ENCODE measurements at regions not wholly inside any gene's neighbourhood (a gene's known extent, or its start where the extent isn't known, plus 50 kb on each side); places are given as distances from the start of the nearest gene placed in this dataset.

DNA sequence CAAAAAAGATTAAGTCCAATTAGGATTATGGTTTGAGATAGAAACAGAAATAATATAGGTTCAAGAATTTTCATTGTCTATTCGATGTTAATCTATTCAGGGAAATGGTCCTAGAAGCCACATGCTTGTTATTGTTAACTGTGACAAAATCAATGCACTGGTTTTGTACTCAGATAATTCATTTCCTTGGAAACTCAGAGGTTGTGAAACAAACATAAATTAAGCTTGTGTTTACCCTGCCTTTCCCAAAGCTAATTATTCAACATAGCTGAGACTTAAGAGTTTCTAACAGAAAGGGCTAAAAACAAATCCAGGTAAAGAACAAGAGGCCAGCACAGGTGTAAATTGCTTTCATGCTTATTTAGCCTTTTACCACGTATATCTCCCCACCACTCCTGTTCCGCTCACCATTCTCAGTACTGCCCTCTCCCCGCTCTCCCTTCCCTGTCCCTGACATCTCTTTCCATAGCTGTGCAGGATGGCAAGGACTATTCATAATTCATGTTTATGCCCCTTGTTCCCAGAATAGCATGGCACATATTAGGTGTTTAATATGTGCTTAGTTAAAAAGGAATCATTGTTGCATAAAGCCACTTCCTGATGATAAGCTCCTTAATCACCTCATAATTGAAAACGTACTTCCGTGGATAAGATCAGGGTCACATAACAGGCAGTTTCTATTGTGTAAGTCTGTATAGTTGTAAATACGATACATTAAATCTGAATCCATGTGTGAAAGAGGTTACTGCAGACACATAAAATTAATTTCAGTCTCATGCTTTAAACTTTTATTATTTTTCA, 131.8 kb upstream of the USP15 start:
- H3K4me3 Mint-ChIP-seq, result no peak overlapping the region
- H3K36me3 Mint-ChIP-seq, result no peaks in the 10 kb centered on the region
- DNase-seq (ENCODE audit: low spot score) (no peak), ATAC-seq (0 out of 2 replicates have a peak, but pooled peaks have one; percentile 20)
- no peaks in the 10 kb centered on the region for H3K9me3 Mint-ChIP-seq
- CTCF ChIA-PET, result no interaction called here
- H3K27ac Mint-ChIP-seq, result 0 out of 2 replicates have a peak overlapping the region, but pooled peaks have one; percentile 68
- no peaks in the 10 kb centered on the region for H3K27me3 Mint-ChIP-seq (ENCODE audit: low read depth)
- TF ChIP-seq, protein P1, sequence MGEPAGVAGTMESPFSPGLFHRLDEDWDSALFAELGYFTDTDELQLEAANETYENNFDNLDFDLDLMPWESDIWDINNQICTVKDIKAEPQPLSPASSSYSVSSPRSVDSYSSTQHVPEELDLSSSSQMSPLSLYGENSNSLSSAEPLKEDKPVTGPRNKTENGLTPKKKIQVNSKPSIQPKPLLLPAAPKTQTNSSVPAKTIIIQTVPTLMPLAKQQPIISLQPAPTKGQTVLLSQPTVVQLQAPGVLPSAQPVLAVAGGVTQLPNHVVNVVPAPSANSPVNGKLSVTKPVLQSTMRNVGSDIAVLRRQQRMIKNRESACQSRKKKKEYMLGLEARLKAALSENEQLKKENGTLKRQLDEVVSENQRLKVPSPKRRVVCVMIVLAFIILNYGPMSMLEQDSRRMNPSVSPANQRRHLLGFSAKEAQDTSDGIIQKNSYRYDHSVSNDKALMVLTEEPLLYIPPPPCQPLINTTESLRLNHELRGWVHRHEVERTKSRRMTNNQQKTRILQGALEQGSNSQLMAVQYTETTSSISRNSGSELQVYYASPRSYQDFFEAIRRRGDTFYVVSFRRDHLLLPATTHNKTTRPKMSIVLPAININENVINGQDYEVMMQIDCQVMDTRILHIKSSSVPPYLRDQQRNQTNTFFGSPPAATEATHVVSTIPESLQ (CRISPR knock-in tag; IDR thresholded peaks at IDR 0.05), result no peak
- TF ChIP-seq JUN (CRISPR knock-in tag; IDR thresholded peaks at IDR 0.05) (no peak), PRRX2 (CRISPR knock-in tag; IDR thresholded peaks at IDR 0.05) (no peak)
- H3K4me1 Mint-ChIP-seq, result peaks cover 2% of the 10 kb centered on the region
- POLR2A ChIA-PET, result no interaction called here

DNA sequence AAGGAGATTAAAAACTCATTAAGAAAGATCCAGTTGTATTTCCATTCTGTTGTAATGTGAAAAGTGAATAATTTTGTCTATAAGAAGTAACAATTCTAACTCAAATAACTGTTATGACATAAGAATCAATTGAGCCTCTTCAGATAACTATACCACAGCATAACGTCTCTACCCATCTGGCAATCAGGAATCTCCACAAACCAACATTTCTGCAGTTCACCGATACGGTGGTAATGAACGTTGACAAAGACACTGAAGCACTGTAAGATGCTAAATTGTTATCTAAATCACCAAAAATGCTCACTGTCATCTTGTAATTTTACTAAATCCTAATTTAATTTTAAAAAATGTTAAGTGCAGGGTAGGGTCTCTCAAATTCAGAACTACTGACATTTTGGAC, 130.9 kb upstream of the USP15 start:
- ATAC-seq (no peak), DNase-seq (ENCODE audit: low spot score) (no peak)
- ChIA-PET CTCF (no interaction called here), POLR2A (no interaction called here)
- Mint-ChIP-seq H3K36me3 (no peaks in the 10 kb centered on the region), H3K27ac (no peak overlapping the region), H3K4me1 (peaks cover 2% of the 10 kb centered on the region), H3K27me3 (ENCODE audit: low read depth) (no peaks in the 10 kb centered on the region), H3K9me3 (no peaks in the 10 kb centered on the region), H3K4me3 (no peak overlapping the region)
- TF ChIP-seq NFYB (CRISPR knock-in tag; conservative IDR thresholded peaks at IDR 0.05; ENCODE audit: low read depth), result no peak
- TF ChIP-seq, protein P2, sequence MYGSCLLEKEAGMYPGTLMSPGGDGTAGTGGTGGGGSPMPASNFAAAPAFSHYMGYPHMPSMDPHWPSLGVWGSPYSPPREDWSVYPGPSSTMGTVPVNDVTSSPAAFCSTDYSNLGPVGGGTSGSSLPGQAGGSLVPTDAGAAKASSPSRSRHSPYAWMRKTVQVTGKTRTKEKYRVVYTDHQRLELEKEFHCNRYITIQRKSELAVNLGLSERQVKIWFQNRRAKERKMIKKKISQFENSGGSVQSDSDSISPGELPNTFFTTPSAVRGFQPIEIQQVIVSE (CRISPR knock-in tag; IDR thresholded peaks at IDR 0.05; ENCODE audit: borderline replicate concordance), result no peak
- TF ChIP-seq, protein P3, sequence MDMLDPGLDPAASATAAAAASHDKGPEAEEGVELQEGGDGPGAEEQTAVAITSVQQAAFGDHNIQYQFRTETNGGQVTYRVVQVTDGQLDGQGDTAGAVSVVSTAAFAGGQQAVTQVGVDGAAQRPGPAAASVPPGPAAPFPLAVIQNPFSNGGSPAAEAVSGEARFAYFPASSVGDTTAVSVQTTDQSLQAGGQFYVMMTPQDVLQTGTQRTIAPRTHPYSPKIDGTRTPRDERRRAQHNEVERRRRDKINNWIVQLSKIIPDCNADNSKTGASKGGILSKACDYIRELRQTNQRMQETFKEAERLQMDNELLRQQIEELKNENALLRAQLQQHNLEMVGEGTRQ (CRISPR knock-in tag; IDR thresholded peaks at IDR 0.05), result no peak
- no peak for TF ChIP-seq IRF2 (CRISPR knock-in tag; IDR thresholded peaks at IDR 0.05; ENCODE audit: borderline replicate concordance, low read depth)
- TF ChIP-seq, protein P4, sequence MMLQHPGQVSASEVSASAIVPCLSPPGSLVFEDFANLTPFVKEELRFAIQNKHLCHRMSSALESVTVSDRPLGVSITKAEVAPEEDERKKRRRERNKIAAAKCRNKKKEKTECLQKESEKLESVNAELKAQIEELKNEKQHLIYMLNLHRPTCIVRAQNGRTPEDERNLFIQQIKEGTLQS (CRISPR knock-in tag; conservative IDR thresholded peaks at IDR 0.05), result no peak
- TF ChIP-seq ZNF138 (CRISPR knock-in tag; conservative IDR thresholded peaks at IDR 0.05), result no peak

DNA sequence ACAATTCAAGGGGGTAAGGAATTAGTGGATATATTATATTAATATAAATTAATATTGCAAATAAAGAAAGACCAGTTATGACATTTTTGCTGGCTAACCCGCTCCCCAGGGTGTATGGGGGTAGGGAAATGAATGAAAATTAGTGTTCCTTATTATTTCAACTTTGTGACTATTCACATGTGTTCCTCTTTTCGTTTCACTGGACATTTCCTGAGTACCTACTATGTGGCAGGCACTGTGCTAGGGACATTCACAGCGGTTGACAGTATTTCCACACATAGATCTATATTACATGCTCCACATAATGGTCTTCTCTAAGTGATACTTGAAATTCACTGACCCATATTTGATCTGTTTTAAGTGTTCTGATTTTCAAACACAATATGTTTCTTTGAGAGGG, 129.8 kb upstream of the USP15 start:
- ATAC-seq, result no peak
- peaks cover 2% of the 10 kb centered on the region for H3K4me1 Mint-ChIP-seq
- H3K9me3 Mint-ChIP-seq, result no peaks in the 10 kb centered on the region
- ChIA-PET CTCF (interaction anchor here (1.4 kb wide), 1 partner anchor 80 kb away, joined by 4 read pairs; no protein-coding TSS in a partner anchor), POLR2A (no interaction called here)
- no peak overlapping the region for H3K4me3 Mint-ChIP-seq
- no peak for DNase-seq (ENCODE audit: low spot score)
- H3K27me3 Mint-ChIP-seq (ENCODE audit: low read depth), result no peaks in the 10 kb centered on the region
- H3K36me3 Mint-ChIP-seq, result no peaks in the 10 kb centered on the region
- H3K27ac Mint-ChIP-seq, result no peak overlapping the region
- TF ChIP-seq EMX1 (CRISPR knock-in tag; IDR thresholded peaks at IDR 0.05) (no peak), ZNF138 (CRISPR knock-in tag; conservative IDR thresholded peaks at IDR 0.05) (no peak), NFATC4 (CRISPR knock-in tag; IDR thresholded peaks at IDR 0.05) (no peak), ZNF423 (CRISPR knock-in tag; IDR thresholded peaks at IDR 0.05) (no peak), SP1 (CRISPR knock-in tag; conservative IDR thresholded peaks at IDR 0.05) (no peak), GTF2I (CRISPR knock-in tag; conservative IDR thresholded peaks at IDR 0.05) (no peak), SMAD3 (CRISPR knock-in tag; IDR thresholded peaks at IDR 0.05; ENCODE audit: borderline replicate concordance) (no peak), ZNF232 (CRISPR knock-in tag; IDR thresholded peaks at IDR 0.05) (no peak), NR3C1 (CRISPR knock-in tag; conservative IDR thresholded peaks at IDR 0.05; ENCODE audit: low read depth) (no peak), JUN (CRISPR knock-in tag; IDR thresholded peaks at IDR 0.05) (no peak)
- TF ChIP-seq, protein P5, sequence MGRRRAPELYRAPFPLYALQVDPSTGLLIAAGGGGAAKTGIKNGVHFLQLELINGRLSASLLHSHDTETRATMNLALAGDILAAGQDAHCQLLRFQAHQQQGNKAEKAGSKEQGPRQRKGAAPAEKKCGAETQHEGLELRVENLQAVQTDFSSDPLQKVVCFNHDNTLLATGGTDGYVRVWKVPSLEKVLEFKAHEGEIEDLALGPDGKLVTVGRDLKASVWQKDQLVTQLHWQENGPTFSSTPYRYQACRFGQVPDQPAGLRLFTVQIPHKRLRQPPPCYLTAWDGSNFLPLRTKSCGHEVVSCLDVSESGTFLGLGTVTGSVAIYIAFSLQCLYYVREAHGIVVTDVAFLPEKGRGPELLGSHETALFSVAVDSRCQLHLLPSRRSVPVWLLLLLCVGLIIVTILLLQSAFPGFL (CRISPR knock-in tag; IDR thresholded peaks at IDR 0.05; ENCODE audit: borderline replicate concordance), result no peak
- TF ChIP-seq, protein P6, sequence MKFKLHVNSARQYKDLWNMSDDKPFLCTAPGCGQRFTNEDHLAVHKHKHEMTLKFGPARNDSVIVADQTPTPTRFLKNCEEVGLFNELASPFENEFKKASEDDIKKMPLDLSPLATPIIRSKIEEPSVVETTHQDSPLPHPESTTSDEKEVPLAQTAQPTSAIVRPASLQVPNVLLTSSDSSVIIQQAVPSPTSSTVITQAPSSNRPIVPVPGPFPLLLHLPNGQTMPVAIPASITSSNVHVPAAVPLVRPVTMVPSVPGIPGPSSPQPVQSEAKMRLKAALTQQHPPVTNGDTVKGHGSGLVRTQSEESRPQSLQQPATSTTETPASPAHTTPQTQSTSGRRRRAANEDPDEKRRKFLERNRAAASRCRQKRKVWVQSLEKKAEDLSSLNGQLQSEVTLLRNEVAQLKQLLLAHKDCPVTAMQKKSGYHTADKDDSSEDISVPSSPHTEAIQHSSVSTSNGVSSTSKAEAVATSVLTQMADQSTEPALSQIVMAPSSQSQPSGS (CRISPR knock-in tag; IDR thresholded peaks at IDR 0.05; ENCODE audit: borderline replicate concordance, low read depth), result no peak
- TF ChIP-seq, protein P1 (CRISPR knock-in tag; IDR thresholded peaks at IDR 0.05), result no peak
